RWPE2 (cell line): ENCODE measurements at regions not wholly inside any gene's neighbourhood (a gene's known extent, or its start where the extent isn't known, plus 50 kb on each side); places are given as distances from the start of the nearest gene placed in this dataset.

Experiments
- ATAC-seq: fragments of 200-7000 bp; cut with Tn5 transposase; 3 replicates; pipeline ENCODE4 v1.9.1; 2021; ENCODE audit warnings: low read depth
- DNase-seq: peaks from one replicate; pipeline ENCODE4 v3.0.0-alpha.2; 2020; ENCODE audit warnings: low spot score
- H3K27ac ChIP-seq: fragments of 450-650 bp; 2 replicates; pipeline ENCODE4 v1.5.1; 2017; ENCODE audit warnings: mild to moderate bottlenecking; ENCODE audit not compliant: poor library complexity, severe bottlenecking
- H3K27me3 ChIP-seq: fragments of 250-450 bp; sonication (Bioruptor Pico); 2 replicates; pipeline ENCODE4 v1.5.1; 2021; ENCODE audit warnings: mild to moderate bottlenecking, moderate library complexity; ENCODE audit not compliant: insufficient read depth, poor library complexity, severe bottlenecking
- H3K36me3 ChIP-seq: fragments of 250-450 bp; sonication (Bioruptor Pico); 2 replicates; pipeline ENCODE4 v1.5.1; 2020; ENCODE audit warnings: low read depth, mild to moderate bottlenecking, moderate library complexity
- H3K4me1 ChIP-seq: fragments of 250-450 bp; sonication (Bioruptor Pico); 2 replicates; pipeline ENCODE4 v1.5.1; 2021; ENCODE audit warnings: mild to moderate bottlenecking, moderate library complexity; ENCODE audit not compliant: insufficient read depth, poor library complexity, severe bottlenecking
- H3K4me3 ChIP-seq: fragments of 250-450 bp; sonication (Bioruptor Pico); 2 replicates; pipeline ENCODE4 v1.5.1; 2021; ENCODE audit warnings: mild to moderate bottlenecking, moderate library complexity; ENCODE audit not compliant: severe bottlenecking
- H3K9me3 ChIP-seq: fragments of 250-450 bp; sonication (Bioruptor Pico); 2 replicates; pipeline ENCODE4 v1.5.1; 2021; ENCODE audit warnings: mild to moderate bottlenecking, moderate library complexity; ENCODE audit not compliant: severe bottlenecking
- TF ChIP-seq, protein P1 (sequence below): fragments of 450-650 bp; IDR thresholded peaks from one replicate; pipeline ENCODE4 v1.5.1; 2017; ENCODE audit warnings: mild to moderate bottlenecking, moderate library complexity; ENCODE audit not compliant: poor library complexity, severe bottlenecking

DNA sequence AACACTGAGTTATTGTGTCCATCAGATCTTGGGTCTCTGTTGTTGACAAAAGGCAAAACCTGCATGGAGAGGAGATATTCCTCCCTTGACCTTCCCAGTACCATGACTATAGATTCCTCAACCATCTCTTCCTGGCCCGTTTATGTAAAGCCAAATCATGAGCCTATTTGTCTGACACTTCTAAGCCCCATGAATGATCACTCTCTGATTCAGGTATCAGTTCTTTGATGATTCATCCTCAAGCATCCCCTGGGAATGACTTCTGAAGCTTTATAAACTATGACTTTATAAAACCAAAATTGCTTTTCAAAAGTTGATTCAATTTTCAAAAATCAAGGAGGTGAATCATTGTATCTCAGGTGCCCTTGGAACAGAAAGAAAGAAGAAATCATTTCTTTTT lies 78.7 kb upstream of the LOC128125822 start:
- Histone ChIP-seq H3K4me3 (no peak overlapping the region), H3K9me3 (no peaks in the 10 kb centered on the region), H3K27me3 (no peaks in the 10 kb centered on the region), H3K36me3 (no peaks in the 10 kb centered on the region), H3K27ac (no peak overlapping the region), H3K4me1 (peaks cover 12% of the 10 kb centered on the region)
- DNase-seq (no peak), ATAC-seq (peak; percentile 71)
- TF ChIP-seq, protein P1, sequence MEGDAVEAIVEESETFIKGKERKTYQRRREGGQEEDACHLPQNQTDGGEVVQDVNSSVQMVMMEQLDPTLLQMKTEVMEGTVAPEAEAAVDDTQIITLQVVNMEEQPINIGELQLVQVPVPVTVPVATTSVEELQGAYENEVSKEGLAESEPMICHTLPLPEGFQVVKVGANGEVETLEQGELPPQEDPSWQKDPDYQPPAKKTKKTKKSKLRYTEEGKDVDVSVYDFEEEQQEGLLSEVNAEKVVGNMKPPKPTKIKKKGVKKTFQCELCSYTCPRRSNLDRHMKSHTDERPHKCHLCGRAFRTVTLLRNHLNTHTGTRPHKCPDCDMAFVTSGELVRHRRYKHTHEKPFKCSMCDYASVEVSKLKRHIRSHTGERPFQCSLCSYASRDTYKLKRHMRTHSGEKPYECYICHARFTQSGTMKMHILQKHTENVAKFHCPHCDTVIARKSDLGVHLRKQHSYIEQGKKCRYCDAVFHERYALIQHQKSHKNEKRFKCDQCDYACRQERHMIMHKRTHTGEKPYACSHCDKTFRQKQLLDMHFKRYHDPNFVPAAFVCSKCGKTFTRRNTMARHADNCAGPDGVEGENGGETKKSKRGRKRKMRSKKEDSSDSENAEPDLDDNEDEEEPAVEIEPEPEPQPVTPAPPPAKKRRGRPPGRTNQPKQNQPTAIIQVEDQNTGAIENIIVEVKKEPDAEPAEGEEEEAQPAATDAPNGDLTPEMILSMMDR: no peak

DNA sequence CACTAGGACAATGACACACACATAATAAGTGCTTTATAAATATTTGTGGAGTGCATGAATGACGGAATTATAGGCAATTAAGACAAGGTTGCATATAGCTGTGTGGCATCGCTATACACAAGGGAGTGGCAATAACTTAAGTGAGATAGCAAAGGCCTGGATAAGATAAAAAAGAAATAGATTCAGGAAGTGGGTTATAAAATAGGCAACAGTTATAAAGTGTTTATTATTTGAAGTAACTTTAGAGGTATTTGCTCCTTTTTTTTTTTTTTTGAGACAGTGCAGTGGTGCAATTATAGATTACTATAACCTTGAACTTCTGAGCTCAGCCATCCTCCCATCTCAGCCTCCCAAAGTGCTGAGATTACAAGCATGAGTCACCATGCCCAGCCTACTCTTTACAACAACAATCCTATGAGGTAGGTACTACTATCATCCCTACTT lies 75.9 kb upstream of the LOC128125822 start:
- H3K36me3 ChIP-seq: no peaks in the 10 kb centered on the region
- H3K4me3 ChIP-seq: no peak overlapping the region
- H3K27ac ChIP-seq: no peak overlapping the region
- H3K4me1 ChIP-seq: peaks cover 6% of the 10 kb centered on the region
- no peaks in the 10 kb centered on the region for H3K27me3 ChIP-seq
- no peaks in the 10 kb centered on the region for H3K9me3 ChIP-seq
- TF ChIP-seq, protein P1: no peak
- ATAC-seq (no peak), DNase-seq (no peak)

DNA sequence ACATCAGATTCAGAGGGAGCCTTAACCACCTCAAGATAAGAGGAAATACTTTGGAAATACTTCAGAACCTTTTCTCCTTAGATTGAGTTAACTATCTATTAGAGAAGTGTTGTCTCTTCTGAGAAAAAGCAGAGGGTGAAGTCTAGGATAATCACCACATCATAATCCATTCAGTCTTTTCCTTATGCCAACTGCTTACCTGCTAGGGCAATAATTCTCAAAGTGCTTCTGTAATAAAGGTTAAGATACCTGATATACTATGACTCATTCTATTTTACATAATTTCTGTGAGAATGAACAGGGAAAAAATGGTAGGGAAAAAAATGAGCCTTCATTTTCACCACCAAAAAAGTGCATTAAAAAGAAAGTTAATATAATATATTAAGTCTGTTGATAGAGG lies 70.1 kb upstream of the LOC128125822 start:
- Histone ChIP-seq H3K4me3 (no peak overlapping the region), H3K9me3 (no peaks in the 10 kb centered on the region), H3K27me3 (no peaks in the 10 kb centered on the region), H3K4me1 (peaks cover 7% of the 10 kb centered on the region), H3K27ac (no peak overlapping the region), H3K36me3 (no peaks in the 10 kb centered on the region)
- ATAC-seq (peak; percentile 58; the same call in 2 of the 3 replicates), DNase-seq (no peak)
- TF ChIP-seq, protein P1: no peak

DNA sequence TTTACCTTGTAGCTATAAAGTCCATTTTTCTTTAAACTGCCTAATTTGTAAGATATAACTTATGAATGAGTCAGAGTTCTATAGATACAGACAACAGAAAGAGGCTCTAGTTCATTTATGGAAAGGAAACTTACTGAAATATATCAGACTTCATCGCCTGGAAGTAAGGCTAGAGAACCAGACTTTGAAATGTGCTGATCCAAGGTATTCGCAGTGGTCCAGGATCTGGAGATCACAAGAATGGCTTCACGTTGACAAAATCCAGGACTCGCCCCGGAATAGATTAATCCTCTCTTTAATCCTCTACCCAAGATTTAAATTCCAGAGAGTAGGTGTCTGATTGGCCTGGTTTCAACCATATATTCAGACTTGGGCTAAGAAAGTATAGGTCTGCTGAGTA lies 69.1 kb upstream of the LOC128125822 start:
- H3K9me3 ChIP-seq: no peaks in the 10 kb centered on the region
- no peak for ATAC-seq

DNA sequence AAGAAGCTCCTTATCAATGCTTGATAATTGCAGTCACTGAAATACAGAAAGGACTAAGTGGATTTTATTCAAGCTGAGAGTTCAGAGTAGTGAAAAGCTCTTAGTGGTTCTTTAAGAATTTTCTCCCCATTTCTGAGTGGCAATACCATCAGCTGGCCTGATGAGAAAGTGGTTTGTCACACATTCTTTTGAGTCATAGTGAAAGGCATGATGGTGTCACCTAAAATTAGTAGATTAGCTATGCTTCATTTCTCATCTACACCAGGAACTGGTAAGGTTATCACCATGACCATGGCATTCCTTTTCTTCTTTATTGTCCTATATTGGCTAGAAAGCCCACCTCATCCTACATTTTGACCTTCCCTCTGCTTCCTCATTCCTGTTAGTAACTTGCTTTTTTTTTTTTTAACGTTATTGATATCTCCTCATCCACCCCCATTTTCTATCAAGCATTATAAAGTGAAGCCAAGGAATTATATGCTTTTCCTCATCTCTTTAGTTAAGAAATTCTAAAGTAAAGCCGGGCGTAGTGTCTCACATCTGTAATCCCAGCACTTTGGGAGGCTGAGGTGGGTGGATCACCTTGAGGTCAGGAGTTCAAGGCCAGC lies 67.4 kb upstream of the LOC128125822 start:
- H3K36me3 ChIP-seq: no peaks in the 10 kb centered on the region
- DNase-seq (no peak), ATAC-seq (no peak)
- peaks cover 11% of the 10 kb centered on the region for H3K4me1 ChIP-seq
- TF ChIP-seq, protein P1: no peak
- no peaks in the 10 kb centered on the region for H3K9me3 ChIP-seq
- H3K27me3 ChIP-seq: no peaks in the 10 kb centered on the region
- no peak overlapping the region for H3K4me3 ChIP-seq
- H3K27ac ChIP-seq: no peak overlapping the region

More for the DNA sequence above, 69.1 kb upstream of the LOC128125822 start:
- Histone ChIP-seq H3K4me3 (no peak overlapping the region), H3K36me3 (no peaks in the 10 kb centered on the region), H3K4me1 (peaks cover 7% of the 10 kb centered on the region), H3K27ac (no peak overlapping the region), H3K27me3 (no peaks in the 10 kb centered on the region)
- no peak for DNase-seq
- TF ChIP-seq, protein P1: no peak
